Ovary (tissue), 3 donors: ENCODE measurements at regions not wholly inside any gene's neighbourhood (a gene's known extent, or its start where the extent isn't known, plus 50 kb on each side); places are given as distances from the start of the nearest gene placed in this dataset.
"Not testable (repeated sequence)": the region's sequence is repeated elsewhere in the genome, so short reads cannot be mapped to it uniquely, and the experiment has no call there.

ENCODE experiments used
- EP300 ChIP-seq: sonication (generic); formaldehyde crosslinking; IDR thresholded peaks from one replicate; pipeline ENCODE4 v1.6.1; 2017; ENCODE audit warnings: antibody characterized with exemption
- POLR2A ChIP-seq: fragments of 450-650 bp; IDR thresholded peaks from one replicate; pipeline ENCODE4 v1.6.1; 2017; ENCODE audit warnings: antibody characterized with exemption, mild to moderate bottlenecking, moderate library complexity
- TF ChIP-seq, protein P1 (sequence below), 3 donors: fragments of 450-650 bp in 2 of 3; fragments of 200-600 bp in 1 of 3; IDR thresholded peaks; one replicate each; pipeline versions ENCODE4 v1.5.1 to v1.8.0; 2016 to 2022; ENCODE audit warnings: antibody characterized with exemption in 3 of 3, mild to moderate bottlenecking in 1 of 3
- donor health status: DM: no; HTN: no; CAD: no.

DNA sequence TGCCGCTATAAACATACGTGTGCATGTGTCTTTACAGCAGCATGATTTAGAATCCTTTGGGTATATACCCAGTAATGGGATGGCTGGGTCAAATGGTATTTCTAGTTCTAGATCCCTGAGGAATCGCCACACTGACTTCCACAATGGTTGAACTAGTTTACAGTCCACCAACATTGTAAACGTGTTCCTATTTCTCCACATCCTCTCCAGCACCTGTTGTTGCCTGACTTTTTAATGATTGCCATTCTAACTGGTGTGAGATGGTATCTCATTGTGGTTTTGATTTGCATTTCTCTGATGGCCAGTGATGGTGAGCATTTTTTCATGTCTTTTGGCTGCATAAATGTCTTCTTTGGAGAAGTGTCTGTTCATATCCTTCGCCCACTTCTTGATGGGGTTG is 121.1 kb downstream of the CRYBB2 start:
- TF ChIP-seq, protein P1, sequence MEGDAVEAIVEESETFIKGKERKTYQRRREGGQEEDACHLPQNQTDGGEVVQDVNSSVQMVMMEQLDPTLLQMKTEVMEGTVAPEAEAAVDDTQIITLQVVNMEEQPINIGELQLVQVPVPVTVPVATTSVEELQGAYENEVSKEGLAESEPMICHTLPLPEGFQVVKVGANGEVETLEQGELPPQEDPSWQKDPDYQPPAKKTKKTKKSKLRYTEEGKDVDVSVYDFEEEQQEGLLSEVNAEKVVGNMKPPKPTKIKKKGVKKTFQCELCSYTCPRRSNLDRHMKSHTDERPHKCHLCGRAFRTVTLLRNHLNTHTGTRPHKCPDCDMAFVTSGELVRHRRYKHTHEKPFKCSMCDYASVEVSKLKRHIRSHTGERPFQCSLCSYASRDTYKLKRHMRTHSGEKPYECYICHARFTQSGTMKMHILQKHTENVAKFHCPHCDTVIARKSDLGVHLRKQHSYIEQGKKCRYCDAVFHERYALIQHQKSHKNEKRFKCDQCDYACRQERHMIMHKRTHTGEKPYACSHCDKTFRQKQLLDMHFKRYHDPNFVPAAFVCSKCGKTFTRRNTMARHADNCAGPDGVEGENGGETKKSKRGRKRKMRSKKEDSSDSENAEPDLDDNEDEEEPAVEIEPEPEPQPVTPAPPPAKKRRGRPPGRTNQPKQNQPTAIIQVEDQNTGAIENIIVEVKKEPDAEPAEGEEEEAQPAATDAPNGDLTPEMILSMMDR (IDR thresholded peaks at IDR 0.05): not testable (repeated sequence)
- not testable (repeated sequence) for TF ChIP-seq POLR2A, EP300
